HG02870 (cell line): ENCODE measurements at regions not wholly inside any gene's neighbourhood (a gene's known extent, or its start where the extent isn't known, plus 50 kb on each side); places are given as distances from the start of the nearest gene placed in this dataset.
A peak's percentile ranks its signal among the peaks of the same experiment; 100 is the strongest.

Experiments
- ATAC-seq: cut with Tn5 transposase; IDR thresholded peaks from one replicate; pipeline ENCODE4 v1.9.1; 2021; ENCODE audit warnings: mild to moderate bottlenecking, moderate library complexity; ENCODE audit not compliant: unreplicated experiment

GRCh38 chr6:41428996-41429421, 93.6 kb downstream of the NCR2 start:
- ATAC-seq, result no peak

- no peak for ATAC-seq
Observed at GRCh38 chr6:41429506-41430504, 94.4 kb downstream of the NCR2 start.

- ATAC-seq, result no peak
Observed at GRCh38 chr6:41430875-41431274, 95.5 kb downstream of the NCR2 start.

GRCh38 chr6:41432280-41432679, 96.9 kb downstream of the NCR2 start:
- ATAC-seq, result no peak

GRCh38 chr6:41434803-41435481, 99.5 kb downstream of the NCR2 start:
- no peak for ATAC-seq

- no peak for ATAC-seq
Observed at GRCh38 chr6:41437604-41438003, 102.2 kb downstream of the NCR2 start.

GRCh38 chr6:41438746-41439145, 103.3 kb downstream of the NCR2 start:
- no peak for ATAC-seq

- ATAC-seq, result peak; percentile 57
Observed at GRCh38 chr6:41439524-41440418, 104.4 kb downstream of the NCR2 start.

GRCh38 chr6:41440958-41441357, 105.2 kb upstream of the FOXP4 start:
- ATAC-seq, result no peak

GRCh38 chr6:41441598-41442351, 104.4 kb upstream of the FOXP4 start:
- no peak for ATAC-seq

GRCh38 chr6:41442352-41442672, 103.9 kb upstream of the FOXP4 start:
- no peak for ATAC-seq

GRCh38 chr6:41442800-41443501, 103.2 kb upstream of the FOXP4 start:
- no peak for ATAC-seq

GRCh38 chr6:41443616-41444525, 102.3 kb upstream of the FOXP4 start:
- no peak for ATAC-seq

- ATAC-seq, result no peak
Observed at GRCh38 chr6:41445261-41445660, 100.9 kb upstream of the FOXP4 start.

- ATAC-seq, result no peak
Observed at GRCh38 chr6:41446132-41446531, 100.0 kb upstream of the FOXP4 start.

- no peak for ATAC-seq
Observed at GRCh38 chr6:41446907-41447545, 99.2 kb upstream of the FOXP4 start.

- no peak for ATAC-seq
Observed at GRCh38 chr6:41448256-41448655, 97.9 kb upstream of the FOXP4 start.
